Mucosa of gallbladder (tissue), 1 donor: ENCODE measurements at regions not wholly inside any gene's neighbourhood (a gene's known extent, or its start where the extent isn't known, plus 50 kb on each side); places are given as distances from the start of the nearest gene placed in this dataset.
"Not testable (repeated sequence)": the region's sequence is repeated elsewhere in the genome, so short reads cannot be mapped to it uniquely, and the experiment has no call there.

Experiments used
- DNase-seq: peaks from one replicate; pipeline ENCODE4 v3.0.0-alpha.2; 2020; ENCODE audit warnings: low spot score
- donor health status: DM: no; HTN: no; CAD: no.

DNA sequence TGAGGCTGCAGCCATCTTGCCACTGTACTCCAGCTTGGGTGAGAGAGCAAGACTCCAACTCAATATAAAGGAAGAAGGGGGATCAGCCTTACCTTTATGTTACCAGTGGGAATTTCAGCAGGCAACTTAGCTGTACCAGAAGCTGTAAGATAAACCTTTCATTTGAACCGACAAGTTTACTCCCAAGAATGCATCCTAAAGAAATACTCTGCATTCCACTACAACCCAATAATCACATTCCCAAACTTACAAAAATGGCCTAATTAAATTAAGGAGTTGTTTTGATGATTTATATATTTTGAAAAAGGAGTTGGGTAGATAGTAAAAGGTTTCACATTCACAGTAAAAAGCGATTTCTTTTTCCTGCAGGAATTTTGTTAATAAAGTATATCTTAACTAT lies 241.4 kb downstream of the TTC8 start:
- no peak for DNase-seq

DNA sequence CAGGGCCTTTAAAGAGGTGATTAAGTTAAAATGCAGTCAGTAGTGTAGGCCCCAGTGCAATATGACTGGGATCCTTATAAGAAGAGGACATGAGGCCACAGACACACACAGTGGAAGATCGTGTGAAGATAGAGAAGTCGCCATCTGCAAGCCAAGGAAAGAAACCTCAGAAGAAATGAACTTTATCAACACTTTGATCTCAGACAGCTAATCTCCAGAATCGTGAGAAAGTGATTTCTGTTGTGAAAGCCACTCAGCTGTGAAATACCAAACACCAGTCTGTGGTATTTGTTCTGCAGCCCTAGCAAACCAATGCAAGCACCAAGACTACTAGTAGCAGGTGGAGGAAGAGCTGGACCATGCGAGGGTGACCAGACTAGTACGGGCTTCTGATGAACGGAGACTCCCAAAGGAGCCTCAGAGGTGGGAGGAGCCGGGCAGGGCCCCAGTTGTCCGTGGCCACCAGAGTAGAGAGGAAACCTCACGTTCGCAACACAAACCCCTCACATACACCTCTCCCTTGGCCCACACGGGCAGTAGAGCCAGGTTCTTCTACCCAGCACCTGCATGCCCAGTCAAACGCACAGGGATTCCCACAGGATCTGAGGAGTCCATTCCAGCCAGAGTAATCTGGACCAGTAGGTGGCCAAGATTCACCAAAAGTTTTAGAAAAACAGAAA lies 243.0 kb downstream of the TTC8 start:
- no peak for DNase-seq

DNA sequence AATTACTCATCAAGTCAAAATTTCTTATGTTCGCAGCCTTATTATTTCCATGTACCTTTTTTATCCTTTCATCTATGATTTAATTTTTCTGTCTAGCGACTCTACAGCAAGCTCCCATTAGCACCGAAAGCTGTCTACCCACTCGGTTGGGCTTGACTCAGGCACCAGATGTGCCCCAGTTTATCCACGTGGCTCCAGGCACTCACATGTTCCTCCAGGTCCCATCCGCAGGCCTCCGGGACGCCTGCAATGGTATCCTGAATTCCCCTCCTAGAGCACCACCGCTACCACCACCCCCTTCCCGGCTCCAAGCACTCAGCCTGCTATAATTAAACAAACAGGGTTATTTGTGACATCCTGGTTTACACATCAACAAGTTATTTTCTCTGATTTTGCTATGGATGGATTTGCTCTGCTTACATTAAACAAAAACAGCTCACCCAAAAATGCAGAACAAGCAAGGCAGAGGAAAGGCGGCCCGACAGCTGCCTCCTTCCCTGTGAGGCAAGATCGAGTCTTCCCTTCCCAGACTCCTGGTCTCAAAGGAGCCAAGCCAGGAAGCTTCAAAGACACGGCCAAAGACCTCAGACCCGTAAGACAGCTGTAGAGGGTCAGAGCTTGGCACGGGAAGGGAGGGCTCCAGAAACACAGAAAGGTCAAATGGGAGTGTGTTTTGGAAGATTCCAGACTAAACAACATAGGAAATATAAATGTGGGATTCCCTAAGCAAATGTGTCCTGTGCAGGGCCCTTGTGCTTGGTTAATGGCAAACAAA lies 253.8 kb downstream of the TTC8 start:
- DNase-seq = no peak

GRCh38 chr14:89085231-89085731 lies 260.8 kb downstream of the TTC8 start:
- DNase-seq = no peak

DNA sequence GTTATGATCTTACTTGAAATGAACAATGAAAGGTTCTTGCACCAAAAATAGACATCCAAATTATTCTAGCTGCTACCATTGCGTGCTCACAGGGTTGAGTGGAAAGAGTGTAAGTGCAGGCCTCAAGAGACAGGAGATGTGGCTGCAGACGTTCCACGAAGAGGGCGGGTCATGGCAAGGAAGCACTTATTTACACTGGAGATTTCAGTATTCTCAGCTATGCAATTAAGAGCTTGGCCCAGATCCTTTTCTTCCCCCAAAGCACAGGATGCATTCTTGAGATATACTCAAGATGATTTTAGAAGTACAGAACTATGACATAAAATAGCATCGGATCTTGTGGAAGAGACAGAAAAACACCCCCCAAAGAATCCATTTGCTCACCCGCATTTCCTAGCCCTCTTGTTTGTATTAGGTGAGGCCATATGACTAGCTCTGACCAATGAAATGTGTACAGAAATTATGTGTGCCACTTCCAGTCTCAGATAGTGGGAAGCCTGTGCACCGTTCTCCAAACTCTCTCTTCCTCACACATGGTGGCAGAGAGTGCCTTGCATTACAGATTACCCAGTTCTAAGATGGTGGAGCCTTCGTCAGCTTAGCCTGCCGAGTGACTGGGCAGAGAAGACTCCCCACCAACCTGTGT lies 261.4 kb downstream of the TTC8 start:
- DNase-seq = no peak

DNA sequence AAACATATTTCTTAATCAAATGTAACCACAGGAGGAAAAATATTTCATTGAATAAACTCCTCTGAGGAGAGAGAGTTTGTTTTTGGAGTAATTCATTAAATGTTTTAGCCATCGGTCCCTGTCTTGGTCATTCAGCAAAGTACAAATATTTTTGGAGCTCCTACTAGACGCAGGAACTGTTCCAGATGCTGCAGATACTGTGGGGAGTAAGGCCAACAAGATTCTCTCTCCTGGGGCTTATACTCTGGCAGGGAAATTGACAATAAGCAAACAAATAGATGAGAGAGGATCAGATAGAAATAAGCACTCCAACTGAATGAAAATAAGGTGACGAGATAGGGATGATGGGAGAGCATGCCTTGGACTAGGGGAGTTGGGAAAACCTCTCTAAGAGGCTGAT lies 264.1 kb downstream of the TTC8 start:
- DNase-seq = no peak

- no peak for DNase-seq
Observed at GRCh38 chr14:89089330-89089729, 264.9 kb downstream of the TTC8 start.

- DNase-seq = no peak
Observed at GRCh38 chr14:89091781-89092180, 267.3 kb downstream of the TTC8 start.

GRCh38 chr14:89093083-89093730 lies 268.8 kb downstream of the TTC8 start:
- no peak for DNase-seq

- no peak for DNase-seq
Observed at GRCh38 chr14:89095036-89095435, 270.6 kb downstream of the TTC8 start.

DNA sequence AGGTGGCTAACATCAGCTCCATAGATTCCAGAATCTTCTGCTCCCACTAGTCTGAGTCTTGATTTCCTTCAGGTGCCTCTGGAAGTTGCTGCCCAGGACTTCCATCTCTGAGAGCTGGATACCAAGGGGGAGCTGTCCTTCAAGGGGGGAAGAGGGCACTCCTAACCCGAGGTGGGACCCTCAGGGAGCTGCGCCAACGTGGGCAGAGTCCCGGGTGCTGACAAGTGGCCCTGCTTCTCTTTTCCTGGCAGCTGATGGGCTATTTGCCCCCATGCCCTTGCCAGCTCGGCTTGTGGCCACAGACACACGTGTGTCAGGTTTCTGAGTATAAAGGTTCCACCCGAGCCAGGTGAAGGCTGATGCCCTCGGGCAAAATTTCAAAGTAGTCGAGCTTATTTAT lies 272.5 kb downstream of the TTC8 start:
- no peak for DNase-seq

DNA sequence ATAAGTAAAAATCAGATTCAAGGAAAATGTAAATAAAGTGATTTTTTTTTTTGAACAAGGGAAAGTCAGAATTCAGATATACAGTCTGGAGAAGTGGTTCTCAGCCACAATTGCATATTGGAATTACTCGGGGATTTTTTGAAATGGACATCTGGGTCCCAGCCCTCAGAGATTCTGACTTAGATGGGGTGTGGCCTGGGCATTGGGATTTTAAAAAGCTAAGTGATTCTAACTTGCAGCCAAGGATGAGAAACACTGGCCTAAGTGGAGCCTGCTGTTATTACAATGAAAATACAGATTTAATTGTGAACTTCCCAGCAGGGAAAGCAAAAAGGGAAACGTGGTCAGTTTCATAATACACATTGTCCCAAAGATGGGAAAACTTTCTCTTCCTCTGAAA lies 273.8 kb downstream of the TTC8 start:
- DNase-seq = no peak

- not testable (repeated sequence) for DNase-seq
Observed at GRCh38 chr14:89104171-89104817, 279.8 kb downstream of the TTC8 start.

GRCh38 chr14:89104861-89105260 lies 280.4 kb downstream of the TTC8 start:
- not testable (repeated sequence) for DNase-seq
